GM12875 (cell line): ENCODE measurements at regions not wholly inside any gene's neighbourhood (a gene's known extent, or its start where the extent isn't known, plus 50 kb on each side); places are given as distances from the start of the nearest gene placed in this dataset.

ENCODE experiments used
- H3K4me3 ChIP-seq: one replicate; pipeline ENCODE4 v1.5.1; 2011; ENCODE audit warnings: low read depth, low read length, control low read depth
- CTCF ChIP-seq: IDR thresholded peaks from 2 replicates; pipeline ENCODE4 v1.5.1; 2011; ENCODE audit warnings: low read depth, mild to moderate bottlenecking, control low read depth, inconsistent platforms, low read length, moderate library complexity, borderline replicate concordance; ENCODE audit not compliant: insufficient read depth

- TF ChIP-seq CTCF = peak; percentile 69
Observed at GRCh38 chr13:91133941-91134802, 213.3 kb upstream of the MIR17HG start.

GRCh38 chr13:91134803-91135184 lies 212.7 kb upstream of the MIR17HG start:
- TF ChIP-seq CTCF = no peak
- no peak overlapping the region for H3K4me3 ChIP-seq

More at GRCh38 chr13:91133941-91134802, 213.3 kb upstream of the MIR17HG start:
- no peak overlapping the region for H3K4me3 ChIP-seq

- no peak for TF ChIP-seq CTCF
- H3K4me3 ChIP-seq = no peak overlapping the region
Observed at GRCh38 chr13:91135376-91135775, 212.1 kb upstream of the MIR17HG start.

GRCh38 chr13:91135968-91136367 lies 211.5 kb upstream of the MIR17HG start:
- no peak overlapping the region for H3K4me3 ChIP-seq
- TF ChIP-seq CTCF = no peak

GRCh38 chr13:91136806-91137205 lies 210.7 kb upstream of the MIR17HG start:
- H3K4me3 ChIP-seq = no peak overlapping the region
- no peak for TF ChIP-seq CTCF

GRCh38 chr13:91139232-91139631 lies 208.3 kb upstream of the MIR17HG start:
- H3K4me3 ChIP-seq = no peak overlapping the region
- TF ChIP-seq CTCF = no peak

- no peak overlapping the region for H3K4me3 ChIP-seq
- TF ChIP-seq CTCF = no peak
Observed at GRCh38 chr13:91141543-91142061, 205.9 kb upstream of the MIR17HG start.
